ENCODE measurements at regions not wholly inside any gene's neighbourhood (a gene's known extent, or its start where the extent isn't known, plus 50 kb on each side); places are given as distances from the start of the nearest gene placed in this dataset.
"Not testable (repeated sequence)": the region's sequence is repeated elsewhere in the genome, so short reads cannot be mapped to it uniquely, and the experiment has no call there.

GRCh38 chr7:81264116-81264515, 345.3 kb upstream of the SEMA3C start:
- Histone ChIP-seq H3K4me3 (no peak overlapping the region), H3K36me3 (ENCODE audit: low read depth) (no peaks in the 10 kb centered on the region), H3K9me3 (peaks cover 7% of the 10 kb centered on the region), H3K4me1 (ENCODE audit: low read depth) (no peaks in the 10 kb centered on the region)
- intact Hi-C loops (cut with DNase I, micrococcal nuclease): no loop called here
- peak in 1 of 3 donors; percentile 8 for DNase-seq
- TF ChIP-seq, protein P1, sequence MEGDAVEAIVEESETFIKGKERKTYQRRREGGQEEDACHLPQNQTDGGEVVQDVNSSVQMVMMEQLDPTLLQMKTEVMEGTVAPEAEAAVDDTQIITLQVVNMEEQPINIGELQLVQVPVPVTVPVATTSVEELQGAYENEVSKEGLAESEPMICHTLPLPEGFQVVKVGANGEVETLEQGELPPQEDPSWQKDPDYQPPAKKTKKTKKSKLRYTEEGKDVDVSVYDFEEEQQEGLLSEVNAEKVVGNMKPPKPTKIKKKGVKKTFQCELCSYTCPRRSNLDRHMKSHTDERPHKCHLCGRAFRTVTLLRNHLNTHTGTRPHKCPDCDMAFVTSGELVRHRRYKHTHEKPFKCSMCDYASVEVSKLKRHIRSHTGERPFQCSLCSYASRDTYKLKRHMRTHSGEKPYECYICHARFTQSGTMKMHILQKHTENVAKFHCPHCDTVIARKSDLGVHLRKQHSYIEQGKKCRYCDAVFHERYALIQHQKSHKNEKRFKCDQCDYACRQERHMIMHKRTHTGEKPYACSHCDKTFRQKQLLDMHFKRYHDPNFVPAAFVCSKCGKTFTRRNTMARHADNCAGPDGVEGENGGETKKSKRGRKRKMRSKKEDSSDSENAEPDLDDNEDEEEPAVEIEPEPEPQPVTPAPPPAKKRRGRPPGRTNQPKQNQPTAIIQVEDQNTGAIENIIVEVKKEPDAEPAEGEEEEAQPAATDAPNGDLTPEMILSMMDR (IDR thresholded peaks at IDR 0.05): no peak
- ATAC-seq: peak; percentile 24

DNA sequence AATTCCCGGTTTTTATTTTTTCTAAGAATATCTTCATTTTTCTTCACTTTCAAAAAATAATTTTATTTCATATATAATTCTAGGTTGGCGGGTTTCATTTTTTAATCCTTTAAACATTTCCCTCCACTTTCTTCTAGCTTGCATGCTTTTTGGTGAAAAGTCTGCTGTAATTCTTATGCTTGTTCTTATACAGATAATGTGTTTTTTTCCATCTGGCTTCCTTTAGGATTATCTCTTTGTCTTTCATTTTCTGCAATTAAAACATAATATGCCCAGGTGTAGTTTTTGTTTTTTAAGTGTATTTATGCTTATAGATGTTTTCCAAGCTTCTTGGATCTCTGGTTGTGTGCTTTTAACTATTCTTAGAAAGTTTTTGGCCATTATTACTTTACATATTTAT, 341.3 kb upstream of the SEMA3C start:
- intact Hi-C loops (cut with DNase I, micrococcal nuclease): no loop called here
- H3K4me3 ChIP-seq: no peak overlapping the region
- ATAC-seq: no peak
- H3K4me1 ChIP-seq (ENCODE audit: low read depth): no peaks in the 10 kb centered on the region
- no peak for DNase-seq
- peaks cover 7% of the 10 kb centered on the region for H3K9me3 ChIP-seq
- H3K36me3 ChIP-seq (ENCODE audit: low read depth): no peaks in the 10 kb centered on the region
- TF ChIP-seq, protein P1 (IDR thresholded peaks at IDR 0.05): no peak

GRCh38 chr7:81256991-81257390, 338.1 kb upstream of the SEMA3C start:
- Histone ChIP-seq H3K9me3 (peaks cover 7% of the 10 kb centered on the region), H3K4me3 (no peak overlapping the region), H3K36me3 (ENCODE audit: low read depth) (no peaks in the 10 kb centered on the region), H3K4me1 (ENCODE audit: low read depth) (no peaks in the 10 kb centered on the region)
- intact Hi-C loops (cut with DNase I, micrococcal nuclease): no loop called here
- no peak for DNase-seq
- no peak for ATAC-seq
- TF ChIP-seq, protein P1 (IDR thresholded peaks at IDR 0.05): no peak

DNA sequence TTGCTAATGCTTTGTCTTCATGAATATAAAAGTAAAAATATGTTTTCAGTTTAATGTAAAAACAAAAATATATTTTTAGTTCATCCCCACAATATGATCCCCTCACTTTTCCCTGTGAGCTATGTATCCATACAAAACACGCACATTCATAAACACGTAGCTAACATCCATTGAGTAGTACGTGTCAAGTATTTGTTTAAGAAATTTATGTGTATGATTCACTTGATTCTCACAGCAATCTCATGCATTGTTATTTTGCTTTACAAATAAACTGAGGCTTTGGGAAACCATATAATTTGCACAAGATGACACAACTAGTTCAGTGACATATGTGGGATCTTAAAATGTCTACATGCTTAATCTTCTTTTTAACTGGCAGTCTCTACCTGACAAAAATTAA, 329.6 kb upstream of the SEMA3C start:
- intact Hi-C loops (cut with DNase I, micrococcal nuclease): no loop called here
- ATAC-seq: no peak
- Histone ChIP-seq H3K4me1 (ENCODE audit: low read depth) (no peaks in the 10 kb centered on the region), H3K36me3 (ENCODE audit: low read depth) (no peaks in the 10 kb centered on the region), H3K9me3 (no peaks in the 10 kb centered on the region), H3K4me3 (no peak overlapping the region)
- TF ChIP-seq, protein P1 (IDR thresholded peaks at IDR 0.05): no peak
- DNase-seq: no peak

DNA sequence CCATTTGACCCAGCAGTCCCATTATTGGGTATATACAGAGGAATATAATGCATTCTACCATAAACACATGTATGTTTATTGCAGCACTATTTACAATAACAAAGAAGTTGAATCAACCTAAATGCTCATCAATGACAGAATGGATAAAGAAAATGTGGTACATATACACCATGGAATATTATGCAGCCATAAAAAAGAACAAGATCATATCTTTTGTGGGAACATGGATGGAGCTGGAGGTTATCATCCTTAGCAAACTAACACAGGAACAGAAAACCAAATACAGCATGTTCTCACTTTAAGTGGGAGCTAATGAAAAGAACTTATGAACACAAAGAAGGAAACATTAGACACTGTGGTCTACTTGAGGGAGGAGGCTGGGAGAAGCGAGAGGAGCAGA, 328.5 kb upstream of the SEMA3C start:
- DNase-seq; ATAC-seq; H3K4me3 ChIP-seq; H3K9me3 ChIP-seq; intact Hi-C loops (cut with DNase I, micrococcal nuclease); H3K4me1 ChIP-seq (ENCODE audit: low read depth); H3K36me3 ChIP-seq (ENCODE audit: low read depth): not testable (repeated sequence)

- Histone ChIP-seq H3K36me3 (ENCODE audit: low read depth) (no peaks in the 10 kb centered on the region), H3K4me3 (no peak overlapping the region), H3K9me3 (no peaks in the 10 kb centered on the region), H3K4me1 (ENCODE audit: low read depth) (no peaks in the 10 kb centered on the region)
- DNase-seq: no peak
- ATAC-seq: no peak
- intact Hi-C loops (cut with DNase I, micrococcal nuclease): no loop called here
- TF ChIP-seq, protein P1 (IDR thresholded peaks at IDR 0.05): no peak
Observed at GRCh38 chr7:81245353-81245752, 326.5 kb upstream of the SEMA3C start.
